ENCODE measurements at regions not wholly inside any gene's neighbourhood (a gene's known extent, or its start where the extent isn't known, plus 50 kb on each side); places are given as distances from the start of the nearest gene placed in this dataset.

- no peak for TF ChIP-seq CTCF (IDR thresholded peaks at IDR 0.05)
- TF ChIP-seq POLR2A (IDR thresholded peaks at IDR 0.05) = no peak
These were observed 226.3 kb downstream of the TBXT start for GRCh38 chr6:165941249-165941775.
